ENCODE measurements at regions not wholly inside any gene's neighbourhood (a gene's known extent, or its start where the extent isn't known, plus 50 kb on each side); places are given as distances from the start of the nearest gene placed in this dataset.

DNA sequence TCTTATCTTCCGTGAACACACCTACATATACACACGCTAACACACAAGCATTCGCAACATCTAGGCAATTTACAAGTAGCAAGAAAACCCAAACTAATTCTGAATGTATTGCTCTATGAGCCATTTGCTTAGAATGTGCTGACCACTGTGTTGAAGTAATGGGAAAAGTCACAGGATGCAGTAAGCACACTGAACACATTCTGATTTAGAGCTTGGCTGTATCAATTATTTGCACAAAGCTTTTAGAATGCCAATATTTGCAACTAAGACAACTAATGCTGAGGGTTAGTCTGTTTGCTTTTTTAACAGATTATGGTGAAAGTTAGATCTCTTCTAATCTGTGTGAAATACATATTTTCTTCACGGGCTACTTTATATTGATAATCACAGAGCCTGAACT is 179.8 kb upstream of the ELAC2 start:
- in situ Hi-C loops (cut with MboI; ENCODE audit: low pct_unique_long_range_greater_than_20kb, low sequenced_read_pairs, unreplicated experiment), result no loop called here

DNA sequence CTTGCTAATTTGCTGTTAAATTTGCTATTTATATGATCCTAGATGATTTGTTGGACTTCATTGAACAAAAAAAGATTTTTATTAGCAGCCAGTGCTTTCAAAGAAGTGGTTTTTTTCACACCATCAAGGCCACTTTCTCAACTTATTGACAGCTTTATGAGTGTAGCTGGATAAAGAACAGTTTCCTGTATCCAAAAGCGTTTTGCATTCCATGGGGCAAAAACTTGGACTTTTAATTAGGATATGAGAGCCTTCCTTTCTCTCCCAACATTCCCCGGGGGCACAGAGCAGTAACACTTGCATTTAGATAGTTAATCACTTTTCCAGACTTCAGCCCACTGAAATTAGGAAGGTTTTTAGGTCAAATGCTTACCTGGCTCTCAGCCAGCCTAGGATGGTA is 177.1 kb upstream of the ELAC2 start:
- TF ChIP-seq, protein P1, sequence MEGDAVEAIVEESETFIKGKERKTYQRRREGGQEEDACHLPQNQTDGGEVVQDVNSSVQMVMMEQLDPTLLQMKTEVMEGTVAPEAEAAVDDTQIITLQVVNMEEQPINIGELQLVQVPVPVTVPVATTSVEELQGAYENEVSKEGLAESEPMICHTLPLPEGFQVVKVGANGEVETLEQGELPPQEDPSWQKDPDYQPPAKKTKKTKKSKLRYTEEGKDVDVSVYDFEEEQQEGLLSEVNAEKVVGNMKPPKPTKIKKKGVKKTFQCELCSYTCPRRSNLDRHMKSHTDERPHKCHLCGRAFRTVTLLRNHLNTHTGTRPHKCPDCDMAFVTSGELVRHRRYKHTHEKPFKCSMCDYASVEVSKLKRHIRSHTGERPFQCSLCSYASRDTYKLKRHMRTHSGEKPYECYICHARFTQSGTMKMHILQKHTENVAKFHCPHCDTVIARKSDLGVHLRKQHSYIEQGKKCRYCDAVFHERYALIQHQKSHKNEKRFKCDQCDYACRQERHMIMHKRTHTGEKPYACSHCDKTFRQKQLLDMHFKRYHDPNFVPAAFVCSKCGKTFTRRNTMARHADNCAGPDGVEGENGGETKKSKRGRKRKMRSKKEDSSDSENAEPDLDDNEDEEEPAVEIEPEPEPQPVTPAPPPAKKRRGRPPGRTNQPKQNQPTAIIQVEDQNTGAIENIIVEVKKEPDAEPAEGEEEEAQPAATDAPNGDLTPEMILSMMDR (IDR thresholded peaks at IDR 0.05; ENCODE audit: extremely low read depth, insufficient read depth, missing control alignments), result no peak
- in situ Hi-C loops (cut with MboI; ENCODE audit: low pct_unique_long_range_greater_than_20kb, low sequenced_read_pairs, unreplicated experiment), result no loop called here

More for the DNA sequence above, 179.8 kb upstream of the ELAC2 start:
- no peak for DNase-seq (ENCODE audit: low spot score)
- TF ChIP-seq, protein P1 (IDR thresholded peaks at IDR 0.05; ENCODE audit: extremely low read depth, insufficient read depth, missing control alignments), result no peak

DNA sequence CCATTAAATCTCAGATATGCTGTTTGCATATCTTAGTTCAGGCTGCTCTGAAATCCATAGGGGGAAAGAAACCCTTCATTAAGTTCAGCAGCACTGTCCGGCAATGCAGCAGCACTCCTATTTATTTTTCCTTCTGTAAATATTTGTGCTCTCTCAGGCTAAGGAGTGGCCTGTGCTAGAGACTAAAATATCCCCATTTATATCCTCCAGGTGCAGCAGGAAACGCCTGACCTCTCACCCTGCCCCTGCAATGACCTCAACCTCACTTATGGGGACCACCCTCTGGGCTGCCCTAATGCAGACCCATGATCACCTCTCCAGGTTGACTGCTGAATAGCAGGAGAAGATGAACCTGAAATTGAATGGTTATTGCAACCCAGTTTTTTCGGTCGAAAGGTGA is 165.0 kb upstream of the ELAC2 start:
- no peak for DNase-seq (ENCODE audit: low spot score)
- in situ Hi-C loops (cut with MboI; ENCODE audit: low pct_unique_long_range_greater_than_20kb, low sequenced_read_pairs, unreplicated experiment), result no loop called here
- TF ChIP-seq, protein P1 (IDR thresholded peaks at IDR 0.05; ENCODE audit: extremely low read depth, insufficient read depth, missing control alignments), result no peak

More for the DNA sequence above, 177.1 kb upstream of the ELAC2 start:
- no peak for DNase-seq (ENCODE audit: low spot score)

DNA sequence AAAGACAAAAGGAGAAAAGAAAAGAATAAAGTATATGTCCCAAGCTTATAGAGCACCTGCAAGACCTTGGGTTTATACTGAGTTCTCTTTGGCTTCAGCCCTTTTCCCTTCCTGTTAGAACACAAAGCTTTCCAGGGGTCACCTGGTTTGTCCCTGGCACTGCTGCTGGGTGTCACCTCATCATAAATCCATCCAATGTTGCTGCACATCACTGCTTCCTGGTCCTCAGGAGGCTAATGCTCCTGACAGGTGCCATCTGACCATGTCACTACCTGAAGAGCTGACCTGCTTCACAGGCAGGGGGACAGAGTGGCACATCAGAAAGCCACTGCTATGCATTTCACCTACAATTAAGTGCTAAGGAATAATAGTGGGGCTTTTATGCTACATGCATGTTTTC is 164.6 kb upstream of the ELAC2 start:
- DNase-seq (ENCODE audit: low spot score), result no peak
- TF ChIP-seq, protein P1 (IDR thresholded peaks at IDR 0.05; ENCODE audit: extremely low read depth, insufficient read depth, missing control alignments), result no peak
- in situ Hi-C loops (cut with MboI; ENCODE audit: low pct_unique_long_range_greater_than_20kb, low sequenced_read_pairs, unreplicated experiment), result no loop called here

DNA sequence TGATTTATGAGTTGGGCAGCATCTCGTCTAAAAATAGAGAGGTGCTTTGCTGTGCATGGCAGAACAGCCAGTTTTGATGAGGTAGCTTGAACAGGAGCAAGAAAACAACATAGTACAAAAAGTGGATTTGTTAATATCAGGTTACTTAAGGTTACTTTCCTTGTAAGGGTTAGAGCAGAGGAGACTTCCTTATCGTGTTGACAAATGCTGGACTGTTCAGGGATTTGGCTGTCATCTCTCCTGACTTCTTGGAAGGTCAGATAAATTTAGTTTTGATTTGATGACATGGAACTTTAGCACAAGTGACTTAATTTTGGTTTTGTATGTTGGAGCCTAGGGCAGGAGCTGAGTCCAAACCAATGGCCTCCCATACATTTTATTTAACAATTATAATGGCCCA is 163.9 kb upstream of the ELAC2 start:
- in situ Hi-C loops (cut with MboI; ENCODE audit: low pct_unique_long_range_greater_than_20kb, low sequenced_read_pairs, unreplicated experiment), result no loop called here
- DNase-seq (ENCODE audit: low spot score), result no peak
- TF ChIP-seq, protein P1 (IDR thresholded peaks at IDR 0.05; ENCODE audit: extremely low read depth, insufficient read depth, missing control alignments), result no peak

DNA sequence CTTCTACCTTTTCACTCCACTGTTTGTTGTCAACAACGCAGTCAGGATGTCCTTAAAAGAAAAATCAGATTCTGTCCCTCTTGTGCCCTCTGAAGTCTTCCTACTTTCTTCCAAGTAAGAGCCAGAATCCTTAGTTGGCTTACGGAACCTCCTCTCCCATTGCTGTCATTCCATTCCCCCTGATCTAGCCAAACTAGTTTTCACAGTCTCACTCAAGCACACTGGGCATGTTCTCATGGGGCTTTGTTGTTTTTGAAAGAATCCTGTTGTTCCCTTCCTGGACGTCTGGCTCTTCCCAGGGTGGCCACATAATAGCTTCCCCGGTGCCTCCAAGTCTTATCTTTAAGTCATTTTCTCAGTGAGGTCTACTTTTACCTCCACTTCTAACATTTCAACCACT is 158.6 kb upstream of the ELAC2 start:
- TF ChIP-seq, protein P1 (IDR thresholded peaks at IDR 0.05; ENCODE audit: extremely low read depth, insufficient read depth, missing control alignments), result no peak
- DNase-seq (ENCODE audit: low spot score), result no peak
- in situ Hi-C loops (cut with MboI; ENCODE audit: low pct_unique_long_range_greater_than_20kb, low sequenced_read_pairs, unreplicated experiment), result no loop called here

DNA sequence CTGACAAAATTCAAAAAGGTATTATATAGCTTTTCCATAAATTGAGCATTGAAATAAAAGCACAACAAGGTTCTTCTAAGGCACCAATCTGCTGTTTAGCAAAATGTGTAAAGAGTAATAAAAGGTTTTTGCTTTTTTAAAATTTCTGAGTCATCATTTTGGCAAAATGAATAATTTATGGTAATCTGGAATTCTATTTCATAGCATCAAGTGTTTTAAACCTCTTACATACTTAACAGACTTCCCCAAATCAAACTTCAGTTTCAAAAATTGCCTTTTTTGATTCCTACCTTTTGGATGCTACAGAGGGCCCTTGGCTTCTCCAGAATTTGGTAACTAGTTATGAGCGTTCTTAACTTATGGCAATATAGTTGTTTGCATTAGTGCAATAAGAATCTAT is 154.0 kb upstream of the ELAC2 start:
- in situ Hi-C loops (cut with MboI; ENCODE audit: low pct_unique_long_range_greater_than_20kb, low sequenced_read_pairs, unreplicated experiment), result no loop called here
- TF ChIP-seq, protein P1 (IDR thresholded peaks at IDR 0.05; ENCODE audit: extremely low read depth, insufficient read depth, missing control alignments), result no peak
- DNase-seq (ENCODE audit: low spot score), result no peak

All from GM13977 (cell line).